Upper lobe of right lung (tissue), 1 donor: ENCODE measurements at regions not wholly inside any gene's neighbourhood (a gene's known extent, or its start where the extent isn't known, plus 50 kb on each side); places are given as distances from the start of the nearest gene placed in this dataset.

ENCODE experiments used
- ATAC-seq: fragments of 200-7000 bp; cut with Tn5 transposase; one replicate; pipeline ENCODE4 v1.9.1; 2020; ENCODE audit warnings: mild to moderate bottlenecking, moderate library complexity
- DNase-seq: peaks from one replicate; pipeline ENCODE4 v3.0.0-alpha.2; 2020
- H3K27ac ChIP-seq: fragments of 200-600 bp; one replicate; pipeline ENCODE4 v1.8.0; 2022
- H3K27me3 ChIP-seq: fragments of 200-600 bp; one replicate; pipeline ENCODE4 v1.8.0; 2022; ENCODE audit warnings: mild to moderate bottlenecking
- H3K36me3 ChIP-seq: fragments of 200-600 bp; one replicate; pipeline ENCODE4 v1.8.0; 2022
- H3K4me1 ChIP-seq: fragments of 200-600 bp; one replicate; pipeline ENCODE4 v1.8.0; 2022
- H3K4me3 ChIP-seq: fragments of 200-600 bp; one replicate; pipeline ENCODE4 v1.8.0; 2022; ENCODE audit warnings: mild to moderate bottlenecking
- H3K9me3 ChIP-seq: fragments of 200-600 bp; one replicate; pipeline ENCODE4 v1.8.0; 2022
- CTCF ChIP-seq: fragments of 200-600 bp; IDR thresholded peaks from one replicate; pipeline ENCODE4 v1.8.0; 2022; ENCODE audit warnings: antibody characterized with exemption
- intact Hi-C: fragments of 100-400 bp; cut with DNase I; formaldehyde crosslinking; loops from one replicate; pipeline ENCODE4 v1.11.0; 2022
- donor health status: DM: no; HTN: yes; CAD: no; lungs with severe emphysema.

GRCh38 chr7:63114371-63114985 lies 884.2 kb upstream of the ZNF722 start:
- H3K4me3 ChIP-seq, result no peak overlapping the region
- no peak for TF ChIP-seq CTCF
- no peak overlapping the region for H3K27ac ChIP-seq
- H3K4me1 ChIP-seq, result no peaks in the 10 kb centered on the region
- intact Hi-C loops, result no loop called here
- H3K27me3 ChIP-seq, result no peaks in the 10 kb centered on the region
- H3K36me3 ChIP-seq, result no peaks in the 10 kb centered on the region
- DNase-seq, result no peak
- H3K9me3 ChIP-seq, result peaks cover 5% of the 10 kb centered on the region
- ATAC-seq, result peak; percentile 12
